ENCODE measurements at regions not wholly inside any gene's neighbourhood (a gene's known extent, or its start where the extent isn't known, plus 50 kb on each side); places are given as distances from the start of the nearest gene placed in this dataset.
"Not testable (repeated sequence)": the region's sequence is repeated elsewhere in the genome, so short reads cannot be mapped to it uniquely, and the experiment has no call there.

DNA sequence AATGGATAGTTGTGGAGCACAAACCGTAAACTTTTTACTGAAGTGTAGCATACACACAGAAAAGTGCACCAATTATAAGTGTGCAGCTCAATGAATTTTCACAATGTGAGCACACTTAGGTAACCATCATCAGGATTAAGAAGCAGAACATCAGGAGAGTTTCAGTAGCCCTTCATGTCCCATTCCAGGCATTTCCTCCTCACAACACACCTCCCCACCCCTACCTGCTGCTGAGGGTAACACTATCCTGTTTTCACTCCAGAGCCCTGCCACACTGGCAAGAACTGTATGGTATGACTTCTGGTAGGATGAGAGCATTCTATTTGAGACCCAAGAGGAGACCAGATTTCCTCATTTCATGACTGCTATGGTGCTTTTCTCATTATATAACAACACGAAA lies 166.5 kb downstream of the PPP1R3A start:
- no peak overlapping the region for H4K8ac ChIP-seq (ENCODE audit: low read depth, low read length)
- no peak overlapping the region for H3K23ac ChIP-seq (ENCODE audit: low read length)
- H3K14ac ChIP-seq (ENCODE audit: low read length) = no peak overlapping the region
- no peaks in the 10 kb centered on the region for H3K79me2 ChIP-seq (ENCODE audit: control insufficient read depth, insufficient read depth, low read length, poor library complexity)
- DNase-seq = no peak
- H3K27me3 ChIP-seq (ENCODE audit: insufficient read depth, low read length) = no peaks in the 10 kb centered on the region
- no peak overlapping the region for H3K4ac ChIP-seq (ENCODE audit: low read depth, low read length)
- H2BK12ac ChIP-seq (ENCODE audit: low read length) = no peak overlapping the region
- H3K9ac ChIP-seq (ENCODE audit: low read length) = no peak overlapping the region
- no peak overlapping the region for H3K27ac ChIP-seq (ENCODE audit: low read depth, low read length)
- H2BK120ac ChIP-seq (ENCODE audit: insufficient read depth, low read length, poor library complexity) = no peak overlapping the region
- no peaks in the 10 kb centered on the region for H3K79me1 ChIP-seq (ENCODE audit: low read length)
- no peaks in the 10 kb centered on the region for H3K4me1 ChIP-seq (ENCODE audit: control insufficient read depth in 1 of 2, insufficient read depth in 2 of 2, low read length in 2 of 2)
- H2BK5ac ChIP-seq (ENCODE audit: low read depth, low read length, poor library complexity) = no peak overlapping the region
- H3K4me3 ChIP-seq (ENCODE audit: low read depth, low read length) = no peak overlapping the region
- no CpG with 5 or more reads among the region's 2 CpGs for WGBS (ENCODE audit: extremely low coverage, insufficient coverage, insufficient read length)
- no peak overlapping the region for H4K12ac ChIP-seq (ENCODE audit: low read depth, low read length)
- no peaks in the 10 kb centered on the region for H3K36me3 ChIP-seq (ENCODE audit: control insufficient read depth in 1 of 2, insufficient read depth in 2 of 2, low read length in 2 of 2)
- no peak overlapping the region for H4K91ac ChIP-seq (ENCODE audit: low read depth, low read length)
- no peak overlapping the region for H2AK5ac ChIP-seq (ENCODE audit: low read length)
- H3K4me2 ChIP-seq (ENCODE audit: low read length) = no peak overlapping the region
- H3K18ac ChIP-seq (ENCODE audit: low read length) = no peak overlapping the region
- H2AFZ ChIP-seq (ENCODE audit: insufficient read depth, low read length, poor library complexity) = no peak overlapping the region
- H3K9me3 ChIP-seq (ENCODE audit: insufficient read depth, low read depth, low read length) = no peaks in the 10 kb centered on the region

DNA sequence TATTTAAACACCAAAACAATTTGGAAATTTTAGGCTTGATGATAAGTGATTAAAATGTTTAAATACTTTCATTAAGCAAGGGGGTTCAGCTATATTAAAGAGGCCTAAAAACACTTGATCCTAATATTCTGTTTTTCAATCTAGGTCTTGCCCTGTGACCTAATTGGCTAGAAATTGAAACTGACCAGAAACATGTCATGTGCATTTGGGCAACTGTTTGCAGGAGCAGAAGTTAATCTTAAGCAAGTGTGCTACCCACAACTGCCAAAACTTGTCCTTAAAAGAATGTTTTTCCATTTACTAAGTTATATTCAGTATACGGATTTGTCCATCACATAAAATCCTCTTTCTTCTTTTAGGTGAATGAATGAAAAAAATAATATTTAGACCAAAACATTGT lies 167.3 kb downstream of the PPP1R3A start:
- no peak overlapping the region for H2BK5ac ChIP-seq (ENCODE audit: low read depth, low read length, poor library complexity)
- H4K12ac ChIP-seq (ENCODE audit: low read depth, low read length) = no peak overlapping the region
- H4K8ac ChIP-seq (ENCODE audit: low read depth, low read length) = no peak overlapping the region
- H3K18ac ChIP-seq (ENCODE audit: low read length) = no peak overlapping the region
- no peak overlapping the region for H4K91ac ChIP-seq (ENCODE audit: low read depth, low read length)
- H3K14ac ChIP-seq (ENCODE audit: low read length) = no peak overlapping the region
- no peaks in the 10 kb centered on the region for H3K27me3 ChIP-seq (ENCODE audit: insufficient read depth, low read length)
- no CpG with 5 or more reads among the region's 1 CpG for WGBS (ENCODE audit: extremely low coverage, insufficient coverage, insufficient read length)
- no peak overlapping the region for H3K9ac ChIP-seq (ENCODE audit: low read length)
- H3K9me3 ChIP-seq (ENCODE audit: insufficient read depth, low read depth, low read length) = no peaks in the 10 kb centered on the region
- no peak overlapping the region for H3K4me2 ChIP-seq (ENCODE audit: low read length)
- H2AFZ ChIP-seq (ENCODE audit: insufficient read depth, low read length, poor library complexity) = no peak overlapping the region
- H3K27ac ChIP-seq (ENCODE audit: low read depth, low read length) = no peak overlapping the region
- no peak overlapping the region for H2BK120ac ChIP-seq (ENCODE audit: insufficient read depth, low read length, poor library complexity)
- H3K4me3 ChIP-seq (ENCODE audit: low read depth, low read length) = no peak overlapping the region
- no peaks in the 10 kb centered on the region for H3K79me2 ChIP-seq (ENCODE audit: control insufficient read depth, insufficient read depth, low read length, poor library complexity)
- no peak for DNase-seq
- no peaks in the 10 kb centered on the region for H3K36me3 ChIP-seq (ENCODE audit: control insufficient read depth in 1 of 2, insufficient read depth in 2 of 2, low read length in 2 of 2)
- H2BK12ac ChIP-seq (ENCODE audit: low read length) = no peak overlapping the region
- no peak overlapping the region for H2AK5ac ChIP-seq (ENCODE audit: low read length)
- no peaks in the 10 kb centered on the region for H3K79me1 ChIP-seq (ENCODE audit: low read length)
- H3K23ac ChIP-seq (ENCODE audit: low read length) = no peak overlapping the region
- H3K4me1 ChIP-seq (ENCODE audit: control insufficient read depth in 1 of 2, insufficient read depth in 2 of 2, low read length in 2 of 2) = no peaks in the 10 kb centered on the region
- no peak overlapping the region for H3K4ac ChIP-seq (ENCODE audit: low read depth, low read length)

DNA sequence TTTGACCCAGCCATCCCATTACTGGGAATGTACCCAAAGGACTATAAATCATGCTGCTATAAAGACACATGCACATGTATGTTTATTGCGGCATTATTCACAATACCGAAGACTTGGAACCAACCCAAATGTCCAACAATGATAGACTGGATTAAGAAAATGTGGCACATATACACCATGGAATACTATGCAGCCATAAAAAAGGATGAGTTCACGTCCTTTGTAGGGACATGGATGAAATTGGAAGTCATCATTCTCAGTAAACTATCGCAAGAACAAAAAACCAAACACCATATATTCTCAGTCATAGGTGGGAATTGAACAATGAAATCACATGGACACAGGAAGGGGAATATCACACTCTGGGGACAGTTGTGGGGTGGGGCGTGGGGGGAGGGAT lies 170.4 kb downstream of the PPP1R3A start:
- H3K36me3 ChIP-seq (ENCODE audit: control insufficient read depth in 1 of 2, insufficient read depth in 2 of 2, low read length in 2 of 2); H3K9me3 ChIP-seq (ENCODE audit: insufficient read depth, low read depth, low read length); H3K4me2 ChIP-seq (ENCODE audit: low read length); H2BK120ac ChIP-seq (ENCODE audit: insufficient read depth, low read length, poor library complexity); H4K12ac ChIP-seq (ENCODE audit: low read depth, low read length); H2BK12ac ChIP-seq (ENCODE audit: low read length); H3K79me1 ChIP-seq (ENCODE audit: low read length); DNase-seq; H4K8ac ChIP-seq (ENCODE audit: low read depth, low read length); H4K91ac ChIP-seq (ENCODE audit: low read depth, low read length); H3K4ac ChIP-seq (ENCODE audit: low read depth, low read length); H2BK5ac ChIP-seq (ENCODE audit: low read depth, low read length, poor library complexity); H3K79me2 ChIP-seq (ENCODE audit: control insufficient read depth, insufficient read depth, low read length, poor library complexity); H3K18ac ChIP-seq (ENCODE audit: low read length); H2AFZ ChIP-seq (ENCODE audit: insufficient read depth, low read length, poor library complexity); H3K4me3 ChIP-seq (ENCODE audit: low read depth, low read length); H2AK5ac ChIP-seq (ENCODE audit: low read length); H3K27me3 ChIP-seq (ENCODE audit: insufficient read depth, low read length); H3K4me1 ChIP-seq (ENCODE audit: control insufficient read depth in 1 of 2, insufficient read depth in 2 of 2, low read length in 2 of 2); H3K27ac ChIP-seq (ENCODE audit: low read depth, low read length); H3K9ac ChIP-seq (ENCODE audit: low read length); H3K14ac ChIP-seq (ENCODE audit: low read length); H3K23ac ChIP-seq (ENCODE audit: low read length): not testable (repeated sequence)
- no CpG with 5 or more reads among the region's 5 CpGs for WGBS (ENCODE audit: extremely low coverage, insufficient coverage, insufficient read length)

DNA sequence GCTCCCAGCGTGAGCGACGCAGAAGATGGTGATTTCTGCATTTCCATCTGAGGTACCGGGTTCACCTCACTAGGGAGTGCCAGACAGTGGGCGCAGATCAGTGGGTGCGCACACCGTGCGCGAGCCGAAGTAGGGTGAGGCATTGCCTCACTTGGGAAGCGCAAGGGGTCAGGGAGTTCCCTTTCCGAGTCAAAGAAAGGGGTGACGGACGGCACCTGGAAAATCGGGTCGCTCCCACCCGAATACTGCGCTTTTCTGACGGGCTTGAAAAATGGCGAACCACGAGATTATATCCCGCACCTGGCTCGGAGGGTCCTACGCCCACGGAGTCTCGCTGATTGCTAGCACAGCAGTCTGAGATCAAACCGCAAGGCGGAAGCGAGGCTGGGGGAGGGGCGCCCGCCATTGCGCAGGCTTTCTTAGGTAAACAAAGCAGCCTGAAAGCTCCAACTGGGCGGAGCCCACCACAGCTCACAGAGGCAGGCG lies 175.8 kb downstream of the PPP1R3A start:
- not testable (repeated sequence) for H2BK5ac ChIP-seq (ENCODE audit: low read depth, low read length, poor library complexity); H3K9me3 ChIP-seq (ENCODE audit: insufficient read depth, low read depth, low read length); H2AFZ ChIP-seq (ENCODE audit: insufficient read depth, low read length, poor library complexity); H3K23ac ChIP-seq (ENCODE audit: low read length); H3K18ac ChIP-seq (ENCODE audit: low read length); H4K12ac ChIP-seq (ENCODE audit: low read depth, low read length); H2AK5ac ChIP-seq (ENCODE audit: low read length); H4K8ac ChIP-seq (ENCODE audit: low read depth, low read length); H3K27me3 ChIP-seq (ENCODE audit: insufficient read depth, low read length); H3K4me3 ChIP-seq (ENCODE audit: low read depth, low read length); H3K4me1 ChIP-seq (ENCODE audit: control insufficient read depth in 1 of 2, insufficient read depth in 2 of 2, low read length in 2 of 2); H3K9ac ChIP-seq (ENCODE audit: low read length); H3K4ac ChIP-seq (ENCODE audit: low read depth, low read length); H3K14ac ChIP-seq (ENCODE audit: low read length); H2BK12ac ChIP-seq (ENCODE audit: low read length); H4K91ac ChIP-seq (ENCODE audit: low read depth, low read length); H3K4me2 ChIP-seq (ENCODE audit: low read length); H3K79me1 ChIP-seq (ENCODE audit: low read length); H3K27ac ChIP-seq (ENCODE audit: low read depth, low read length); H3K79me2 ChIP-seq (ENCODE audit: control insufficient read depth, insufficient read depth, low read length, poor library complexity); H3K36me3 ChIP-seq (ENCODE audit: control insufficient read depth in 1 of 2, insufficient read depth in 2 of 2, low read length in 2 of 2); H2BK120ac ChIP-seq (ENCODE audit: insufficient read depth, low read length, poor library complexity)
- DNase-seq = peak in 1 of 2 donors; percentile 10
- WGBS (ENCODE audit: extremely low coverage, insufficient coverage, insufficient read length) = no CpG with 5 or more reads among the region's 34 CpGs
